HepG2 (cell line): ENCODE measurements at regions not wholly inside any gene's neighbourhood (a gene's known extent, or its start where the extent isn't known, plus 50 kb on each side); places are given as distances from the start of the nearest gene placed in this dataset.

ENCODE experiments used
- ATAC-seq: fragments of 200-7000 bp; cut with Tn5 transposase; 3 replicates; pipeline ENCODE4 v1.9.1; 2020; ENCODE audit warnings: mild to moderate bottlenecking, moderate library complexity
- BruUV-seq: library from RNA; stranded (reverse); fragments of 400-500 nt; replicated peaks from 2 replicates; lab custom pipeline; 2021; lab: Mats Ljungman, UMichigan
- CTCF ChIA-PET: fragments of 300-600 bp; formaldehyde crosslinking; extraction: SDS; loops from one replicate; lab custom pipeline; 2021; ENCODE audit warnings: low total read pairs, inconsistent platforms, low intra/inter-chr PET ratio; lab: Yijun Ruan, JAX
- POLR2A ChIA-PET: fragments of 350-600 bp; sonication (Branson Sonifier 250); formaldehyde crosslinking; loops from one replicate; lab custom pipeline; 2020; ENCODE audit warnings: antibody characterized with exemption, inconsistent platforms; lab: Yijun Ruan, JAX
- DNase-seq: peaks from one replicate; pipeline ENCODE4 v3.0.0-alpha.2; 2015; ENCODE audit warnings: low spot score
- FAIRE-seq: peaks from 3 replicates; lab custom pipeline; 2011; peaks lifted over from hg19 to GRCh38; lab: Jason Lieb, UNC
- H2AFZ ChIP-seq: one replicate; pipeline ENCODE4 v1.6.1; 2011; ENCODE audit warnings: low read length, inconsistent platforms
- H3K27ac ChIP-seq: fragments of 300-600 bp; 3 replicates; pipeline ENCODE4 v1.8.0; 2011; ENCODE audit warnings: mixed run types, mild to moderate bottlenecking, mixed read lengths, low read length, inconsistent platforms; ENCODE audit not compliant: insufficient read depth; ENCODE audit errors: extremely low read length
- H3K27me3 ChIP-seq, 2 experiments: fragments of 200-600 bp in 1 of 2; 2 replicates in 1 of 2; 3 replicates in 1 of 2; pipeline versions ENCODE4 v1.6.0 to v1.8.0; 2011; ENCODE audit warnings: low read length in 2 of 2, mild to moderate bottlenecking in 2 of 2, moderate library complexity in 2 of 2, inconsistent platforms in 1 of 2; ENCODE audit not compliant: insufficient read depth in 2 of 2, control insufficient read depth in 1 of 2
- H3K36me3 ChIP-seq, 2 experiments: fragments of 200-600 bp in 1 of 2; replicated peaks in 1 of 2; 2 replicates in 1 of 2; 3 replicates in 1 of 2; pipeline versions ENCODE4 v1.5.1 to v1.8.0; 2011; ENCODE audit warnings: low read length in 2 of 2, inconsistent platforms in 1 of 2; ENCODE audit not compliant: insufficient read depth in 2 of 2, control insufficient read depth in 1 of 2
- H3K4me1 ChIP-seq: 2 replicates; pipeline ENCODE4 v1.5.1; 2012; ENCODE audit warnings: low read length, inconsistent platforms; ENCODE audit not compliant: insufficient read depth
- H3K4me2 ChIP-seq: 2 replicates; pipeline ENCODE4 v1.6.0; 2011; ENCODE audit warnings: low read depth, low read length, inconsistent platforms
- H3K4me3 ChIP-seq, 3 experiments: fragments of 200-600 bp in 1 of 3; sonication (generic), shearing (Covaris generic) in 1 of 3; replicated peaks in 1 of 3; 2 replicates each; pipeline ENCODE4 v1.5.1; 2011 to 2016; ENCODE audit warnings: low read length in 3 of 3, inconsistent platforms in 2 of 3, low read depth in 2 of 3, mild to moderate bottlenecking in 2 of 3, control low read depth in 1 of 3, mixed read lengths in 1 of 3; ENCODE audit not compliant: insufficient read depth in 1 of 3
- H3K79me2 ChIP-seq: one replicate; pipeline ENCODE4 v1.6.1; 2011; ENCODE audit warnings: low read length, inconsistent platforms; ENCODE audit not compliant: insufficient read depth
- H3K9ac ChIP-seq: 2 replicates; pipeline ENCODE4 v1.6.0; 2011; ENCODE audit warnings: mild to moderate bottlenecking, low read depth, low read length, inconsistent platforms; ENCODE audit not compliant: insufficient read depth
- H3K9me3 ChIP-seq: 2 replicates; pipeline ENCODE4 v1.5.1; 2012; ENCODE audit warnings: mild to moderate bottlenecking, low read length
- H4K20me1 ChIP-seq: 2 replicates; pipeline ENCODE4 v1.6.0; 2011; ENCODE audit warnings: inconsistent platforms, mild to moderate bottlenecking, low read length, moderate library complexity; ENCODE audit not compliant: insufficient read depth
- HIVEP1 ChIP-seq: sonication (generic); formaldehyde crosslinking; IDR thresholded peaks from 2 replicates; pipeline ENCODE4 v1.4.0; 2020; ENCODE audit warnings: mild to moderate bottlenecking, missing genetic modification reagents
- IKZF1 ChIP-seq: fragments of 450-650 bp; IDR thresholded peaks from 2 replicates; pipeline ENCODE4 v1.7.1; 2016
- JUN ChIP-seq: sonication (generic); formaldehyde crosslinking; IDR thresholded peaks from 2 replicates; pipeline ENCODE4 v1.4.0; 2020; ENCODE audit warnings: mild to moderate bottlenecking, missing genetic modification reagents
- KAT7 ChIP-seq: IDR thresholded peaks from 2 replicates; pipeline ENCODE4 v1.6.1; 2018; ENCODE audit warnings: borderline replicate concordance, missing compliant biosample characterization
- KMT2B ChIP-seq: IDR thresholded peaks from 2 replicates; pipeline ENCODE4 v1.6.1; 2016; ENCODE audit warnings: missing genetic modification reagents, missing compliant biosample characterization
- POLR2AphosphoS5 ChIP-seq: IDR thresholded peaks from 2 replicates; pipeline ENCODE4 v1.6.1; 2012; ENCODE audit warnings: low read depth, low read length
- ZFY ChIP-seq: sonication (generic); formaldehyde crosslinking; IDR thresholded peaks from 2 replicates; pipeline ENCODE4 v1.4.0; 2020; ENCODE audit warnings: missing genetic modification reagents
- ZKSCAN1 ChIP-seq: fragments of 150-350 bp; IDR thresholded peaks from 2 replicates; pipeline ENCODE4 v1.6.1; 2014; ENCODE audit warnings: low read length
- ZNF292 ChIP-seq: sonication (generic); formaldehyde crosslinking; IDR thresholded peaks from 2 replicates; pipeline ENCODE4 v1.8.1; 2022; ENCODE audit warnings: mild to moderate bottlenecking, low read depth, missing genetic modification reagents, borderline replicate concordance
- ZNF510 ChIP-seq: sonication (generic); formaldehyde crosslinking; IDR thresholded peaks from 2 replicates; pipeline ENCODE4 v1.4.0; 2020; ENCODE audit warnings: low read depth, mild to moderate bottlenecking, missing genetic modification reagents
- WGBS: methylation state at CpG from one replicate; pipeline ENCODE4 v1.1.6; 2017; ENCODE audit warnings: low lambda C conversion rate; 5-methylcytosine and 5-hydroxymethylcytosine counted together
- in situ Hi-C: cut with HindIII; loops from 2 replicates; pipeline ENCODE4 v1.10.0; 2017; ENCODE audit warnings: low pct_unique_long_range_greater_than_20kb; ENCODE audit not compliant: extremely low pct_ligation_motif_present
- intact Hi-C: fragments of 100-400 bp; cut with micrococcal nuclease; formaldehyde crosslinking; loops from one replicate; pipeline ENCODE4 v1.10.0; 2022; ENCODE audit not compliant: unreplicated experiment
- TF ChIP-seq, protein P1 (sequence below): sonication (generic); formaldehyde crosslinking; IDR thresholded peaks from 2 replicates; pipeline ENCODE4 v1.4.0; 2020; ENCODE audit warnings: missing genetic modification reagents
- TF ChIP-seq, protein P2 (sequence below), 2 experiments: sonication (generic) in 1 of 2; formaldehyde crosslinking in 1 of 2; IDR thresholded peaks; 2 replicates each; pipeline versions ENCODE4 v1.4.0 to v1.6.1; 2018 to 2020; ENCODE audit warnings: missing genetic modification reagents in 2 of 2, borderline replicate concordance in 1 of 2, low read depth in 1 of 2, mild to moderate bottlenecking in 1 of 2, missing biosample characterization in 1 of 2

DNA sequence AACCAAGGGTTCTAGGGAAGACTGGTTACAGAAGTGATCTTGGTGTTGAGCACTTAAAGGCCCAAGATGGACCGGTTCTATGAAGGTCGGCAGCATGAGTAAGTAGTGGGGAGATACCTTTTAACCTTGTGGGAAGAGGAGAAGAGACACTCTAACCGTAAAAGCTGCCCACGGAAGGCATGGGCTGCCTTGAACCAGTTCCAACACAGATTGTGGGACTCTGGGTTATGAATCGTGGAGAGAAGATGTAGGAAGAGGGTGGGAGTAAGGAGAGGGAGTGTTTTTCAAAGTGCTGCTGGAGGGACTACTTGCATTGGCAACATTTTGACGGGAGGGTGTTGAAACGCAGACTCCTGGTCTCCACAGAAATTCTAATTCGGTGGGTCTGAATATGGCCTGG, 67.1 kb downstream of the CRYGS start:
- Histone ChIP-seq H3K4me3 (no peak overlapping the region), H3K36me3 (no peaks in the 10 kb centered on the region), H3K9me3 (no peaks in the 10 kb centered on the region), H3K9ac (no peak overlapping the region), H3K4me2 (no peak overlapping the region), H3K27me3 (peaks cover 3 to 9% of the 10 kb centered on the region in 2 experiments; a peak in 2 of 5 replicates), H3K27ac (no peak overlapping the region), H4K20me1 (no peaks in the 10 kb centered on the region), H3K79me2 (no peaks in the 10 kb centered on the region), H3K4me1 (no peaks in the 10 kb centered on the region), H2AFZ (no peak overlapping the region)
- 42% methylated on average over 8 of the region's 8 CpGs for WGBS
- intact Hi-C loops, result no loop called here
- POLR2A ChIA-PET, result no interaction called here
- BruUV-seq, result no TSS peak
- in situ Hi-C loops, result no loop called here
- TF ChIP-seq HIVEP1 (CRISPR knock-in tag) (no peak), KMT2B (CRISPR knock-in tag) (no peak), ZNF510 (CRISPR knock-in tag) (no peak), KAT7 (no peak), IKZF1 (no peak), ZFY (CRISPR knock-in tag) (no peak), ZNF292 (no peak), POLR2AphosphoS5 (no peak), ZKSCAN1 (no peak), JUN (CRISPR knock-in tag) (no peak)
- TF ChIP-seq, protein P1, sequence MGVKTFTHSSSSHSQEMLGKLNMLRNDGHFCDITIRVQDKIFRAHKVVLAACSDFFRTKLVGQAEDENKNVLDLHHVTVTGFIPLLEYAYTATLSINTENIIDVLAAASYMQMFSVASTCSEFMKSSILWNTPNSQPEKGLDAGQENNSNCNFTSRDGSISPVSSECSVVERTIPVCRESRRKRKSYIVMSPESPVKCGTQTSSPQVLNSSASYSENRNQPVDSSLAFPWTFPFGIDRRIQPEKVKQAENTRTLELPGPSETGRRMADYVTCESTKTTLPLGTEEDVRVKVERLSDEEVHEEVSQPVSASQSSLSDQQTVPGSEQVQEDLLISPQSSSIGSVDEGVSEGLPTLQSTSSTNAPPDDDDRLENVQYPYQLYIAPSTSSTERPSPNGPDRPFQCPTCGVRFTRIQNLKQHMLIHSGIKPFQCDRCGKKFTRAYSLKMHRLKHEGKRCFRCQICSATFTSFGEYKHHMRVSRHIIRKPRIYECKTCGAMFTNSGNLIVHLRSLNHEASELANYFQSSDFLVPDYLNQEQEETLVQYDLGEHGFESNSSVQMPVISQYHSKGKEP (CRISPR knock-in tag), result no peak
- TF ChIP-seq, protein P2, sequence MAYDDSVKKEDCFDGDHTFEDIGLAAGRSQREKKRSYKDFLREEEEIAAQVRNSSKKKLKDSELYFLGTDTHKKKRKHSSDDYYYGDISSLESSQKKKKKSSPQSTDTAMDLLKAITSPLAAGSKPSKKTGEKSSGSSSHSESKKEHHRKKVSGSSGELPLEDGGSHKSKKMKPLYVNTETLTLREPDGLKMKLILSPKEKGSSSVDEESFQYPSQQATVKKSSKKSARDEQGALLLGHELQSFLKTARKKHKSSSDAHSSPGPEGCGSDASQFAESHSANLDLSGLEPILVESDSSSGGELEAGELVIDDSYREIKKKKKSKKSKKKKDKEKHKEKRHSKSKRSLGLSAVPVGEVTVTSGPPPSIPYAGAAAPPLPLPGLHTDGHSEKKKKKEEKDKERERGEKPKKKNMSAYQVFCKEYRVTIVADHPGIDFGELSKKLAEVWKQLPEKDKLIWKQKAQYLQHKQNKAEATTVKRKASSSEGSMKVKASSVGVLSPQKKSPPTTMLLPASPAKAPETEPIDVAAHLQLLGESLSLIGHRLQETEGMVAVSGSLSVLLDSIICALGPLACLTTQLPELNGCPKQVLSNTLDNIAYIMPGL (CRISPR knock-in tag; IDR thresholded peaks at IDR 0.05; ENCODE audit: borderline replicate concordance in 1 of 2, low read depth in 1 of 2), result no peak
- FAIRE-seq (no peak), DNase-seq (no peak), ATAC-seq (no peak)
- CTCF ChIA-PET, result no interaction called here
